ENCODE measurements at regions not wholly inside any gene's neighbourhood (a gene's known extent, or its start where the extent isn't known, plus 50 kb on each side); places are given as distances from the start of the nearest gene placed in this dataset.

GRCh38 chr15:91660174-91660649 lies 193.3 kb upstream of the SLCO3A1 start:
- Histone ChIP-seq H3K27ac (no peak overlapping the region), H3K9me3 (no peaks in the 10 kb centered on the region), H3K27me3 (no peaks in the 10 kb centered on the region), H3K4me3 (no peak overlapping the region), H3K36me3 (no peaks in the 10 kb centered on the region), H3K4me1 (no peaks in the 10 kb centered on the region)
- ATAC-seq (no peak), DNase-seq (no peak)
- intact Hi-C loops (cut with DNase I; ENCODE audit: low total_unique reads) = no loop called here
- no peak for TF ChIP-seq CTCF (IDR thresholded peaks at IDR 0.05 in 4 of 5, conservative IDR thresholded peaks at IDR 0.05 in 1 of 5)
- TF ChIP-seq POLR2A (IDR thresholded peaks at IDR 0.05) = no peak
- in situ Hi-C loops (cut with MboI; ENCODE audit: low sequenced_read_pairs in 4 of 4) = loop anchor here in 1 of 4 donors (25.0 kb wide), 1 partner anchor 348 kb away; no protein-coding TSS in a partner anchor

- Histone ChIP-seq H3K36me3 (no peaks in the 10 kb centered on the region), H3K9me3 (no peaks in the 10 kb centered on the region), H3K4me1 (no peaks in the 10 kb centered on the region), H3K27me3 (no peaks in the 10 kb centered on the region), H3K27ac (no peak overlapping the region), H3K4me3 (no peak overlapping the region)
- DNase-seq (no peak), ATAC-seq (no peak)
- TF ChIP-seq POLR2A (IDR thresholded peaks at IDR 0.05) = no peak
- TF ChIP-seq CTCF (IDR thresholded peaks at IDR 0.05 in 4 of 5, conservative IDR thresholded peaks at IDR 0.05 in 1 of 5) = no peak
- in situ Hi-C loops (cut with MboI; ENCODE audit: low sequenced_read_pairs in 4 of 4) (loop anchor here in 1 of 4 donors (25.0 kb wide), 1 partner anchor 352 kb away; no protein-coding TSS in a partner anchor), intact Hi-C loops (cut with DNase I; ENCODE audit: low total_unique reads) (no loop called here)
Observed at GRCh38 chr15:91664224-91664836, 189.2 kb upstream of the SLCO3A1 start.

GRCh38 chr15:91665212-91665611 lies 188.3 kb upstream of the SLCO3A1 start:
- TF ChIP-seq CTCF (IDR thresholded peaks at IDR 0.05 in 4 of 5, conservative IDR thresholded peaks at IDR 0.05 in 1 of 5) (no peak), POLR2A (IDR thresholded peaks at IDR 0.05) (no peak)
- in situ Hi-C loops (cut with MboI; ENCODE audit: low sequenced_read_pairs in 4 of 4) = loop anchor here in 1 of 4 donors (25.0 kb wide), 1 partner anchor 353 kb away; no protein-coding TSS in a partner anchor
- no peaks in the 10 kb centered on the region for H3K9me3 ChIP-seq
- H3K27ac ChIP-seq = no peak overlapping the region
- intact Hi-C loops (cut with DNase I; ENCODE audit: low total_unique reads) = no loop called here
- H3K36me3 ChIP-seq = no peaks in the 10 kb centered on the region
- H3K4me1 ChIP-seq = no peaks in the 10 kb centered on the region
- H3K4me3 ChIP-seq = no peak overlapping the region
- no peaks in the 10 kb centered on the region for H3K27me3 ChIP-seq
- DNase-seq (no peak), ATAC-seq (no peak)

DNA sequence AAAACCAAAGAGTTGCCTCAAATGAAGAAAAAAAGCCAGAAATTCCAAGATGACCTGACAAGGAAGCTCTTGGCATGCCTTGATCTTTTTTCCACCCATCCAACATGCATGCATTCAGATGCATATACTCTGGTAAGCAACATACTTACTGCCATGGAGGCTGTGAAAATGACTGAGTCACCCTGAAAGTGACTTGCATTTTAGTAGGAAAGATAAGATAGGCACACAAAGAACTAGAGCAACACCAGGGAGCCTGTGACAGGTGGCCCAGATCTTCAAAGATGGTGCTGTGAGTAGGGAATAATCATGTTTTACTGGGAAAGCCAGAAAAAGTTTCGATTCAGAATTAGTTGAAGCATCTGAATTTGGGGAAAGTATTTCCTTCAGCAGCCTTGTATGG lies 185.1 kb upstream of the SLCO3A1 start:
- no peaks in the 10 kb centered on the region for H3K9me3 ChIP-seq
- no peaks in the 10 kb centered on the region for H3K36me3 ChIP-seq
- in situ Hi-C loops (cut with MboI; ENCODE audit: low sequenced_read_pairs in 4 of 4) = loop anchor here in 1 of 4 donors (25.0 kb wide), 1 partner anchor 356 kb away; no protein-coding TSS in a partner anchor
- ATAC-seq (no peak), DNase-seq (no peak)
- H3K4me1 ChIP-seq = no peaks in the 10 kb centered on the region
- no peak overlapping the region for H3K4me3 ChIP-seq
- H3K27ac ChIP-seq = no peak overlapping the region
- TF ChIP-seq CTCF (IDR thresholded peaks at IDR 0.05 in 4 of 5, conservative IDR thresholded peaks at IDR 0.05 in 1 of 5) (no peak), POLR2A (IDR thresholded peaks at IDR 0.05) (no peak)
- intact Hi-C loops (cut with DNase I; ENCODE audit: low total_unique reads) = no loop called here
- H3K27me3 ChIP-seq = no peaks in the 10 kb centered on the region

All from gastrocnemius medialis (tissue), 4 donors.